Mucosa of descending colon (tissue), 3 donors: ENCODE measurements at regions not wholly inside any gene's neighbourhood (a gene's known extent, or its start where the extent isn't known, plus 50 kb on each side); places are given as distances from the start of the nearest gene placed in this dataset.

Source experiments
- ATAC-seq: fragments of 200-7000 bp; cut with Tn5 transposase; one replicate; pipeline ENCODE4 v1.9.1; 2020; ENCODE audit warnings: mild to moderate bottlenecking, moderate library complexity
- DNase-seq, 3 donors: peaks; one replicate each; pipeline ENCODE4 v3.0.0-alpha.2; 2020
- H3K36me3 ChIP-seq: fragments of 200-600 bp; one replicate; pipeline ENCODE4 v1.8.0; 2021; ENCODE audit warnings: low read depth, mild to moderate bottlenecking
- H3K4me1 ChIP-seq: fragments of 200-600 bp; one replicate; pipeline ENCODE4 v1.8.0; 2021; ENCODE audit warnings: low read depth, mild to moderate bottlenecking
- H3K4me3 ChIP-seq: fragments of 200-600 bp; one replicate; pipeline ENCODE4 v1.8.0; 2021; ENCODE audit warnings: mild to moderate bottlenecking
- H3K9me3 ChIP-seq: fragments of 200-600 bp; one replicate; pipeline ENCODE4 v1.8.0; 2021; ENCODE audit warnings: mild to moderate bottlenecking
- CTCF ChIP-seq: fragments of 200-600 bp; IDR thresholded peaks from one replicate; pipeline ENCODE4 v1.8.0; 2022; ENCODE audit warnings: antibody characterized with exemption, mild to moderate bottlenecking
- intact Hi-C, 2 donors: fragments of 100-400 bp; cut with DNase I in 1 of 2; cut with micrococcal nuclease in 1 of 2; formaldehyde crosslinking; loops; one replicate each; pipeline versions ENCODE4 v1.11.0 to v1.11.1; 2022; cut with DNase I, micrococcal nuclease
- donor health status: DM: no; HTN: no; CAD: no; lungs with moderate emphysema.
- donor health status: DM: no; HTN: no; CAD: no.
- donor health status: DM: no; HTN: yes; CAD: no.

- no peak for TF ChIP-seq CTCF
- no peak for DNase-seq
- Histone ChIP-seq H3K36me3 (no peaks in the 10 kb centered on the region), H3K4me1 (no peaks in the 10 kb centered on the region), H3K9me3 (no peaks in the 10 kb centered on the region), H3K4me3 (no peak overlapping the region)
- intact Hi-C loops, result no loop called here
- ATAC-seq, result peak; percentile 83
Observed at GRCh38 chr1:87888446-87888845, 559.8 kb downstream of the LMO4 start.

- no peak for DNase-seq
- H3K9me3 ChIP-seq, result no peaks in the 10 kb centered on the region
- intact Hi-C loops, result no loop called here
- H3K4me3 ChIP-seq, result no peak overlapping the region
- no peaks in the 10 kb centered on the region for H3K36me3 ChIP-seq
- no peak for TF ChIP-seq CTCF
- ATAC-seq, result no peak
- H3K4me1 ChIP-seq, result peaks cover 4% of the 10 kb centered on the region
Observed at GRCh38 chr1:87894062-87894461, 565.4 kb downstream of the LMO4 start.

- ATAC-seq, result no peak
Observed at GRCh38 chr1:87897481-87897880, 568.8 kb downstream of the LMO4 start.

GRCh38 chr1:87898431-87898830 is 569.8 kb downstream of the LMO4 start:
- intact Hi-C loops, result no loop called here
- Histone ChIP-seq H3K4me3 (no peak overlapping the region), H3K9me3 (no peaks in the 10 kb centered on the region), H3K4me1 (peaks cover 18% of the 10 kb centered on the region), H3K36me3 (no peaks in the 10 kb centered on the region)
- no peak for TF ChIP-seq CTCF
- ATAC-seq, result no peak
- no peak for DNase-seq

More at GRCh38 chr1:87897481-87897880, 568.8 kb downstream of the LMO4 start:
- TF ChIP-seq CTCF, result no peak
- H3K9me3 ChIP-seq, result no peaks in the 10 kb centered on the region
- DNase-seq, result no peak
- no peaks in the 10 kb centered on the region for H3K36me3 ChIP-seq
- no peak overlapping the region for H3K4me3 ChIP-seq
- intact Hi-C loops, result no loop called here
- peaks cover 10% of the 10 kb centered on the region for H3K4me1 ChIP-seq

GRCh38 chr1:87899017-87899416 is 570.3 kb downstream of the LMO4 start:
- DNase-seq, result no peak
- no peak for ATAC-seq

More at GRCh38 chr1:87899017-87899416, 570.3 kb downstream of the LMO4 start:
- Histone ChIP-seq H3K36me3 (no peaks in the 10 kb centered on the region), H3K9me3 (no peaks in the 10 kb centered on the region), H3K4me1 (peaks cover 18% of the 10 kb centered on the region), H3K4me3 (no peak overlapping the region)
- no peak for TF ChIP-seq CTCF
- intact Hi-C loops, result no loop called here
